Left colon (tissue), 2 donors: ENCODE measurements at regions not wholly inside any gene's neighbourhood (a gene's known extent, or its start where the extent isn't known, plus 50 kb on each side); places are given as distances from the start of the nearest gene placed in this dataset.

Source experiments
- ATAC-seq: fragments of 200-7000 bp; cut with Tn5 transposase; one replicate; pipeline ENCODE4 v1.9.1; 2020; ENCODE audit warnings: mild to moderate bottlenecking, moderate library complexity
- DNase-seq, 2 donors: peaks; one replicate each; pipeline ENCODE4 v3.0.0-alpha.2; 2020
- intact Hi-C, 2 donors: fragments of 100-400 bp; cut with DNase I in 1 of 2; cut with micrococcal nuclease in 1 of 2; formaldehyde crosslinking; loops; one replicate each; pipeline versions ENCODE4 v1.11.2 to v1.14.0; 2022; cut with DNase I, micrococcal nuclease
- donor health status: DM: no; HTN: no; CAD: no.
- donor health status: DM: yes; HTN: yes; CAD: no.

DNA sequence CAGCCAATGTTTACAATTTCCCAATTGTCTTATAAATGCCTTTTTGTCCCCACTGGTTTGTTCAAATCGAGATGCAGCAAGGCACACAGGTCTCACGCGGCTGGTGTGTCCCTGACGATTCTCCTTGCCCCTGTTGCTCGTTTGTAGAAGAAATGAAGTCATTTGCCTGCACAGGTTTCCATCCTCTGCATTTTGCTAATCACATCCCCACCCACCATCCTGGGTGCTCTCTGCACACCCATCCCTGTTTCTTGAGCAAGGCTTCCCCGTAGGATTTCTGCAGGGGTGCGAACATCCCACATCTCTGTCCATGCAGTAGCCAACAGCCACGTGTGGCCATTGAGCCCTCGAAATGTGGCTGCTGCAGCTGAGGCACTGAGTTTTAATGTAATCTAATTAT, 59.8 kb upstream of the SOX1 start:
- ATAC-seq (no peak), DNase-seq (no peak)
- intact Hi-C loops: no loop called here

DNA sequence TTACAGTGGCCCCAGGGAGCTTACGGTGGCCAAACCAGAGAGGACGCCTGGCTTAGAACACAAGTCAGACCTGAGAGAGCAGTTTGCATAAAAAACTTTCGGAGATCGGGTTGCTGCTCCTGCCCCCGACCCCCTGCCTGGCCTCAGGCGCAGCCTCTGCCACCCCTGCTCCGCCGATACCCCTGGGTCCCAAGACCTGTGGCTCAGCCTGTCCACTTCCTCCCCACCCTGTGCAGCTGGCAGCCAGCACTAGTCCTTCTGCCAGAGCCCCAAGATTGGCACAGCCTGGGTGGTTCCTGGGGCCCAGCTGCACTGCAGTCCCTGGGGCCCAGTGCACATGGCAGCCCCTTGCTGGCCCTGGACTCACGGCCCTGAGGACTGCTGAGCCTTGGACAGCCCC, 56.2 kb upstream of the SOX1 start:
- intact Hi-C loops: no loop called here
- no peak for DNase-seq
- ATAC-seq: no peak

- no peak for ATAC-seq
- DNase-seq: no peak
- intact Hi-C loops: no loop called here
Observed at GRCh38 chr13:112012016-112012704, 54.8 kb upstream of the SOX1 start.

DNA sequence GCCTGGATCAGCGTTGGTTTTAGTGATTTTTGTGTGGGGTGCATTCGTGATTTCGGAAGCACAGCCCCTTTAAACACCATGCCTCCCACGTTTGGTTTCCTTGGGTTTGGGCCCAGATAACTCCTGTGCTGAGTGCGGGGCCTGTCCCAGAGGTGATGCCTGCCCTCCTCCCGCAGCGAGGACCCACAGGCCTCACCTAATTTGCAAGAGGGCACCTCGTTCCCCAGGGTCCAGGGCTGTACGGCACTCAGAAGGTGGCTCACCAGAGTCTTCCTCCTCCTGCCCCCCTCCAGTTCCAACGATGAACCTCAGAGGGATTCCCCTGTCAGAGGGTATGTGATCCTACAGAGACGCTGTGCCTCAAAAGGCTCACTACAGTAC, 54.3 kb upstream of the SOX1 start:
- intact Hi-C loops: no loop called here
- ATAC-seq: no peak
- no peak for DNase-seq

DNA sequence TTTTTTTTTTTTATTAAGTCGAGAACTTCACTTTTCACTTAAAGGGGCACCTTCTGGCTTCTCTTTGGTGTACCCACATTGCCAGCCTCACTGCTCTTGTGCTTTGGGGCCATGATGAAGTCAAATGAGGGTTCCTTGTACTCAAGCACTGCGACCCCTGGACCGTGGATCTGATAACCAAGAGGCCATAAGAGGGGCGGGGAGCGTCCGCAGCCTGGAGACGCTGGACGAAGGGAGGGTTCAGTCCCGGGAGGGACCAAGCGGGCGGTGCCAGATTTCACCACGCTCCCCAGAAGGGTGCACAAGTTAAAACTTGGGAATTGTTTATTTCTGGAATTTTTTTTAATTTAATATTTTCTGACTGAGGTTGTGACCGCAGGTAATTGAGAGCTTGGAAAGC, 53.3 kb upstream of the SOX1 start:
- ATAC-seq (no peak), DNase-seq (no peak)

DNA sequence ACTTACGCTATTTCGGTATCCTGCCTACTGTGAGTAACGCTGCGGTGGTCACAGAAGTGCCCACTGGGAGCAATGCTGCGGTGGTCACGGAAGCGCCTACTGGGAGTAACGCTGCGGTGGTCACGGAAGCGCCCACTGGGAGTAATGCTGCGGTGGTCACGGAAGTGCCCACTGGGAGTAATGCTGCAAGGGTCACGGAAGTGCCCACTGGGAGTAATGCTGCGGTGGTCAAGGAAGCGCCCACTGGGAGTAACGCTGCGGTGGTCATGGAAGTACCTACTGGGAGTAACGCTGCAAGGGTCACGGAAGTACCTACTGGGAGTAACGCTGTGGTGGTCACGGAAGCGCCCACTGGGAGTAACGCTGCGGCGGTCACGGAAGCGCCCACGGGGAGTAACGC, 52.1 kb upstream of the SOX1 start:
- intact Hi-C loops: no loop called here
- no peak for DNase-seq
- no peak for ATAC-seq

More for the DNA sequence above, 53.3 kb upstream of the SOX1 start:
- intact Hi-C loops: no loop called here
